Lung (tissue), 12 donors: ENCODE measurements at regions not wholly inside any gene's neighbourhood (a gene's known extent, or its start where the extent isn't known, plus 50 kb on each side); places are given as distances from the start of the nearest gene placed in this dataset. TPM values are rescaled to one million over a fixed set of nuclear protein-coding genes. Genes with fewer than 3 reads are reported as not detected.
"Not testable (repeated sequence)": the region's sequence is repeated elsewhere in the genome, so short reads cannot be mapped to it uniquely, and the experiment has no call there.

Experiments
- ATAC-seq: fragments of 200-7000 bp; cut with Tn5 transposase; one replicate; pipeline ENCODE4 v1.9.1; 2020; ENCODE audit warnings: moderate number of reproducible peaks; ENCODE audit not compliant: insufficient read depth, low FRiP score
- DNase-seq, 3 donors: peaks; one replicate each; pipeline ENCODE4 v3.0.0-alpha.2; 2013 to 2017
- H3K27ac ChIP-seq, 2 donors: one replicate each; pipeline ENCODE4 v1.5.1; 2013; ENCODE audit warnings: mild to moderate bottlenecking in 2 of 2, moderate library complexity in 2 of 2, control low read depth in 1 of 2, inconsistent platforms in 1 of 2, low read depth in 1 of 2, low read length in 1 of 2
- H3K27me3 ChIP-seq, 3 donors: one replicate each; pipeline ENCODE4 v1.5.1; 2013; ENCODE audit warnings: low read length in 2 of 3; ENCODE audit not compliant: control insufficient read depth in 3 of 3, insufficient read depth in 3 of 3
- H3K36me3 ChIP-seq, 4 donors: one replicate each; pipeline ENCODE4 v1.5.1; 2013; ENCODE audit warnings: low read length in 4 of 4, mild to moderate bottlenecking in 1 of 4, moderate library complexity in 1 of 4; ENCODE audit not compliant: control insufficient read depth in 4 of 4, insufficient read depth in 4 of 4
- H3K4me1 ChIP-seq, 5 donors: one replicate each; pipeline ENCODE4 v1.5.1; 2013; ENCODE audit warnings: low read length in 5 of 5, mild to moderate bottlenecking in 2 of 5, moderate library complexity in 1 of 5; ENCODE audit not compliant: control insufficient read depth in 5 of 5, insufficient read depth in 5 of 5
- H3K4me3 ChIP-seq: one replicate; pipeline ENCODE4 v1.5.1; 2013; ENCODE audit warnings: mild to moderate bottlenecking, control low read depth, moderate library complexity
- H3K9ac ChIP-seq, 2 donors: one replicate each; pipeline ENCODE4 v1.5.1; 2013; ENCODE audit warnings: low read length in 2 of 2, control low read depth in 1 of 2; ENCODE audit not compliant: insufficient read depth in 1 of 2
- H3K9me3 ChIP-seq, 4 donors: one replicate each; pipeline ENCODE4 v1.5.1; 2013; ENCODE audit warnings: low read length in 3 of 4, mild to moderate bottlenecking in 1 of 4, moderate library complexity in 1 of 4; ENCODE audit not compliant: control insufficient read depth in 4 of 4, insufficient read depth in 3 of 4
- CTCF ChIP-seq: IDR thresholded peaks from 2 replicates; pipeline ENCODE4 v1.5.1; 2012; ENCODE audit warnings: mild to moderate bottlenecking; ENCODE audit errors: control extremely low read depth, extremely low read depth
- WGBS, 2 donors: extraction: QIAGEN DNeasy Blood & Tissue Kit; methylation state at CpG; one replicate each; pipeline ENCODE4 v1.1.7; 2013; 5-methylcytosine and 5-hydroxymethylcytosine counted together
- small RNA-seq: library from RNA; depleted of rRNA; stranded (forward); fragments of <200 nt; gene quantifications from one replicate; pipeline ENCODE3, GENCODE V24; 2014; ENCODE audit warnings: low replicate concordance
- donor health status: control.
- donor health status: control.
- donor health status: Bipolar disorder and iron deficiency.
- donor health status: healthy.
- donor health status: DM: yes; HTN: yes; CAD: no.

GRCh38 chr11:90286640-90287039 is 63.8 kb upstream of the CHORDC1 start:
- Histone ChIP-seq H3K27ac (no peak overlapping the region), H3K27me3 (no peaks in the 10 kb centered on the region), H3K36me3 (no peaks in the 10 kb centered on the region), H3K4me1 (peaks cover 0 to 3% (median 0%) of the 10 kb centered on the region in 5 donors), H3K4me3 (no peak overlapping the region), H3K9me3 (peaks cover 0 to 2% (median 0%) of the 10 kb centered on the region in 4 donors), H3K9ac (no peak overlapping the region)
- DNase-seq (no peak), ATAC-seq (no peak)
- TF ChIP-seq CTCF = no peak
- WGBS, 2 donors = 90 to 92% methylated on average over 2 of the region's 2 CpGs

GRCh38 chr11:90284171-90284570 is 61.3 kb upstream of the CHORDC1 start:
- DNase-seq (no peak), ATAC-seq (no peak)
- Histone ChIP-seq H3K27ac (no peak overlapping the region), H3K9me3 (peaks cover 0 to 2% (median 0%) of the 10 kb centered on the region in 4 donors), H3K36me3 (no peaks in the 10 kb centered on the region), H3K27me3 (no peaks in the 10 kb centered on the region), H3K4me3 (no peak overlapping the region), H3K4me1 (peaks cover 0 to 3% (median 0%) of the 10 kb centered on the region in 5 donors), H3K9ac (no peak overlapping the region)
- WGBS, 2 donors = 75 to 87% methylated on average over 1 of the region's 1 CpG
- no peak for TF ChIP-seq CTCF

GRCh38 chr11:90282551-90283071 is 59.8 kb upstream of the CHORDC1 start:
- not testable (repeated sequence) for H3K9me3 ChIP-seq, DNase-seq, H3K4me3 ChIP-seq, H3K36me3 ChIP-seq, H3K9ac ChIP-seq, H3K4me1 ChIP-seq, ATAC-seq, H3K27me3 ChIP-seq, H3K27ac ChIP-seq
- WGBS, 2 donors = 94 to 96% methylated on average over 13 of the region's 13 CpGs

- DNase-seq (no peak), ATAC-seq (no peak)
- TF ChIP-seq CTCF = no peak
Observed at GRCh38 chr11:90274362-90274761, 51.5 kb upstream of the CHORDC1 start.

More at GRCh38 chr11:90274362-90274761, 51.5 kb upstream of the CHORDC1 start:
- no peaks in the 10 kb centered on the region for H3K27me3 ChIP-seq
- H3K4me3 ChIP-seq = no peak overlapping the region
- H3K9ac ChIP-seq = no peak overlapping the region
- 89 to 93% methylated on average over 4 of the region's 4 CpGs for WGBS, 2 donors
- peaks cover 0 to 2% (median 0%) of the 10 kb centered on the region in 4 donors for H3K9me3 ChIP-seq
- H3K36me3 ChIP-seq = no peaks in the 10 kb centered on the region
- no peak overlapping the region for H3K27ac ChIP-seq
- no peaks in the 10 kb centered on the region for H3K4me1 ChIP-seq

Small RNA genes in the stretch of these regions (small RNA-seq; reads per million reads assigned to genes)
- gene AP001002.3 (not detected), gene MIR1261 (not detected), gene MIR4490 (not detected)
